PC-3 (cell line): ENCODE measurements at regions not wholly inside any gene's neighbourhood (a gene's known extent, or its start where the extent isn't known, plus 50 kb on each side); places are given as distances from the start of the nearest gene placed in this dataset.
A peak's percentile ranks its signal among the peaks of the same experiment; 100 is the strongest.

Source experiments
- ATAC-seq: fragments of 200-7000 bp; cut with Tn5 transposase; 2 replicates; pipeline ENCODE4 v1.9.1; 2020; ENCODE audit warnings: mild to moderate bottlenecking, moderate library complexity
- BruUV-seq: library from RNA; stranded (reverse); fragments of 400-500 nt; replicated peaks from 2 replicates; lab custom pipeline; 2021; lab: Mats Ljungman, UMichigan
- CTCF ChIA-PET: fragments of 300-600 bp; sonication (Branson Sonifier 250); formaldehyde crosslinking; loops from one replicate; lab custom pipeline; 2022; ENCODE audit warnings: antibody characterized with exemption; lab: Charles Lee
- POLR2A ChIA-PET: fragments of 300-600 bp; sonication (Branson Sonifier 250); formaldehyde crosslinking; loops from one replicate; lab custom pipeline; 2022; ENCODE audit warnings: antibody characterized with exemption; ENCODE audit not compliant: unreplicated experiment; lab: Charles Lee
- DNase-seq: peaks from one replicate; pipeline ENCODE4 v3.0.0-alpha.2; 2015
- H2AFZ ChIP-seq: fragments of 300-600 bp; sonication (generic); 2 replicates; pipeline ENCODE4 v1.6.0; 2016; ENCODE audit warnings: antibody characterized with exemption, low read length
- H3F3A ChIP-seq: fragments of 300-600 bp; sonication (generic); one replicate; pipeline ENCODE4 v1.6.0; 2017; ENCODE audit warnings: antibody characterized with exemption, low read length, control low read depth, mild to moderate bottlenecking; ENCODE audit not compliant: unreplicated experiment
- H3K27ac ChIP-seq: fragments of 300-600 bp; sonication (generic); 2 replicates; pipeline ENCODE4 v1.5.1; 2016; ENCODE audit warnings: mild to moderate bottlenecking, low read length
- H3K27me3 ChIP-seq: fragments of 300-600 bp; sonication (generic); 2 replicates; pipeline ENCODE4 v1.6.1; 2016; ENCODE audit warnings: low read length, mixed read lengths
- H3K36me3 ChIP-seq: fragments of 300-600 bp; sonication (generic); 2 replicates; pipeline ENCODE4 v1.6.1; 2016; ENCODE audit warnings: low read depth, mixed run types, low read length, mixed read lengths
- H3K4me1 ChIP-seq: fragments of 300-600 bp; sonication (generic); 2 replicates; pipeline ENCODE4 v1.5.1; 2016; ENCODE audit warnings: low read length; ENCODE audit not compliant: insufficient read depth
- H3K4me2 ChIP-seq: fragments of 300-600 bp; sonication (generic); 2 replicates; pipeline ENCODE4 v1.6.0; 2016; ENCODE audit warnings: low read length
- H3K4me3 ChIP-seq: fragments of 300-600 bp; sonication (generic); 2 replicates; pipeline ENCODE4 v1.5.1; 2016; ENCODE audit warnings: mild to moderate bottlenecking, low read length, mixed read lengths
- H3K79me2 ChIP-seq: fragments of 300-600 bp; sonication (generic); 2 replicates; pipeline ENCODE4 v1.6.1; 2017; ENCODE audit warnings: low read length, mixed read lengths
- H3K9ac ChIP-seq: fragments of 300-600 bp; sonication (generic); 2 replicates; pipeline ENCODE4 v1.6.0; 2016; ENCODE audit warnings: mild to moderate bottlenecking, low read length
- H3K9me2 ChIP-seq: fragments of 300-600 bp; sonication (generic); replicated peaks from 2 replicates; pipeline ENCODE4 v1.6.1; 2016; ENCODE audit warnings: mixed run types, low read length, mixed read lengths
- H3K9me3 ChIP-seq: fragments of 300-600 bp; sonication (generic); 2 replicates; pipeline ENCODE4 v1.6.1; 2016; ENCODE audit warnings: low read length, mixed read lengths
- H4K20me1 ChIP-seq: fragments of 300-600 bp; sonication (generic); 2 replicates; pipeline ENCODE4 v1.6.1; 2016; ENCODE audit warnings: low read length, mixed read lengths
- CTCF ChIP-seq: fragments of 300-600 bp; sonication (generic); conservative IDR thresholded peaks from 2 replicates; pipeline ENCODE4 v1.5.1; 2017; ENCODE audit warnings: antibody characterized with exemption, low read depth, mild to moderate bottlenecking, low read length
- EZH2 ChIP-seq: fragments of 300-600 bp; sonication (generic); IDR thresholded peaks from one replicate; pipeline ENCODE4 v1.6.1; 2017; ENCODE audit warnings: antibody characterized with exemption, mild to moderate bottlenecking, low read length; ENCODE audit not compliant: unreplicated experiment
- EZH2phosphoT487 ChIP-seq: fragments of 300-600 bp; sonication (generic); IDR thresholded peaks from 2 replicates; pipeline ENCODE4 v1.6.1; 2018; ENCODE audit warnings: mild to moderate bottlenecking, antibody characterized with exemption, low read length, borderline replicate concordance
- intact Hi-C: fragments of 100-400 bp; cut with micrococcal nuclease; formaldehyde crosslinking; loops from 2 replicates; pipeline ENCODE4 v1.9.0; 2023

GRCh38 chr4:153115322-153116290 lies 88.6 kb upstream of the TRIM2 start:
- ATAC-seq: peak; percentile 78
- H3K4me2 ChIP-seq: peak overlapping the region; percentile 86

GRCh38 chr4:153116291-153116680 lies 88.0 kb upstream of the TRIM2 start:
- Histone ChIP-seq H3K27me3 (no peaks in the 10 kb centered on the region), H3K4me1 (peaks cover 23% of the 10 kb centered on the region), H3K4me2 (peak overlapping the region; percentile 86), H3K27ac (peak overlapping the region; percentile 99), H4K20me1 (no peaks in the 10 kb centered on the region), H3K4me3 (peak overlapping the region; percentile 54; the same call in 1 of the 2 replicates), H3F3A (no peaks in the 10 kb centered on the region), H3K9me2 (no peaks in the 10 kb centered on the region), H3K79me2 (no peaks in the 10 kb centered on the region), H3K36me3 (no peaks in the 10 kb centered on the region), H3K9ac (peak overlapping the region; percentile 86), H2AFZ (no peak overlapping the region), H3K9me3 (no peaks in the 10 kb centered on the region)
- no TSS peak for BruUV-seq
- ChIA-PET POLR2A (no interaction called here), CTCF (no interaction called here)
- no peak for TF ChIP-seq EZH2phosphoT487
- ATAC-seq: no peak
- no peak for DNase-seq
- intact Hi-C loops: no loop called here

More at GRCh38 chr4:153115322-153116290, 88.6 kb upstream of the TRIM2 start:
- POLR2A ChIA-PET: no interaction called here
- peak overlapping the region; percentile 72 for H2AFZ ChIP-seq
- peak; percentile 91 for DNase-seq
- H3K27ac ChIP-seq: peak overlapping the region; percentile 99
- H4K20me1 ChIP-seq: no peaks in the 10 kb centered on the region
- H3K4me3 ChIP-seq: peak overlapping the region; percentile 54
- TF ChIP-seq CTCF (no peak), EZH2phosphoT487 (no peak), EZH2 (no peak)
- no peaks in the 10 kb centered on the region for H3K9me3 ChIP-seq
- intact Hi-C loops: loop anchor here (2.0 kb wide), 1 partner anchor 15 kb away; no protein-coding TSS in a partner anchor
- no peaks in the 10 kb centered on the region for H3K79me2 ChIP-seq
- CTCF ChIA-PET: interaction anchor here (0.9 kb wide), 1 partner anchor 12 kb away, joined by 3 read pairs; no protein-coding TSS in a partner anchor
- H3K9me2 ChIP-seq: no peaks in the 10 kb centered on the region
- no peaks in the 10 kb centered on the region for H3F3A ChIP-seq
- H3K9ac ChIP-seq: peak overlapping the region; percentile 86
- H3K27me3 ChIP-seq: no peaks in the 10 kb centered on the region
- no peaks in the 10 kb centered on the region for H3K36me3 ChIP-seq
- H3K4me1 ChIP-seq: peaks cover 23% of the 10 kb centered on the region
- TSS peak; percentile 44 for BruUV-seq

- DNase-seq (no peak), ATAC-seq (no peak)
- no peaks in the 10 kb centered on the region for H3K9me2 ChIP-seq
- H3K27ac ChIP-seq: no peak overlapping the region
- no peaks in the 10 kb centered on the region for H3K36me3 ChIP-seq
- H3K27me3 ChIP-seq: no peaks in the 10 kb centered on the region
- no peaks in the 10 kb centered on the region for H3K9me3 ChIP-seq
- H2AFZ ChIP-seq: no peak overlapping the region
- BruUV-seq: no TSS peak
- ChIA-PET POLR2A (no interaction called here), CTCF (no interaction called here)
- H3F3A ChIP-seq: no peaks in the 10 kb centered on the region
- intact Hi-C loops: no loop called here
- H3K79me2 ChIP-seq: no peaks in the 10 kb centered on the region
- no peak overlapping the region for H3K4me2 ChIP-seq
- H4K20me1 ChIP-seq: no peaks in the 10 kb centered on the region
- peaks cover 26% of the 10 kb centered on the region for H3K4me1 ChIP-seq
- no peak for TF ChIP-seq EZH2phosphoT487
- no peak for TF ChIP-seq CTCF
- TF ChIP-seq EZH2: no peak
- H3K4me3 ChIP-seq: no peak overlapping the region
- no peak overlapping the region for H3K9ac ChIP-seq
Measured at GRCh38 chr4:153116801-153117200, 87.4 kb upstream of the TRIM2 start.
